GM23338 (cell line): ENCODE measurements at regions not wholly inside any gene's neighbourhood (a gene's known extent, or its start where the extent isn't known, plus 50 kb on each side); places are given as distances from the start of the nearest gene placed in this dataset.

Source experiments
- ATAC-seq: fragments of 200-7000 bp; cut with Tn5 transposase; 3 replicates; pipeline ENCODE4 v1.9.1; 2020
- DNase-seq: peaks from one replicate; pipeline ENCODE4 v3.0.0-alpha.2; 2015; ENCODE audit warnings: low spot score
- H2AFZ ChIP-seq: fragments of 200-600 bp; sonication (generic); 2 replicates; pipeline ENCODE4 v1.8.0; 2016; ENCODE audit warnings: antibody characterized with exemption, mild to moderate bottlenecking, moderate library complexity
- H3F3A ChIP-seq: fragments of 200-600 bp; sonication (generic); replicated peaks from 2 replicates; pipeline ENCODE4 v1.8.0; 2017; ENCODE audit warnings: antibody characterized with exemption, mixed run types, low read depth
- H3K27ac ChIP-seq: fragments of 200-600 bp; sonication (generic); 2 replicates; pipeline ENCODE4 v1.6.1; 2016; ENCODE audit warnings: low read depth
- H3K27me3 ChIP-seq: fragments of 200-600 bp; sonication (generic); 2 replicates; pipeline ENCODE4 v1.8.0; 2016; ENCODE audit warnings: mild to moderate bottlenecking, mixed run types, moderate library complexity; ENCODE audit not compliant: insufficient read depth
- H3K36me3 ChIP-seq: fragments of 200-600 bp; sonication (generic); 2 replicates; pipeline ENCODE4 v1.8.0; 2016; ENCODE audit warnings: mild to moderate bottlenecking; ENCODE audit not compliant: insufficient read depth
- H3K4me1 ChIP-seq: fragments of 200-600 bp; sonication (generic); 2 replicates; pipeline ENCODE4 v1.8.0; 2016; ENCODE audit warnings: mild to moderate bottlenecking, moderate library complexity; ENCODE audit not compliant: insufficient read depth
- H3K4me2 ChIP-seq: fragments of 200-600 bp; sonication (generic); 2 replicates; pipeline ENCODE4 v1.7.1; 2017; ENCODE audit warnings: mixed run types
- H3K4me3 ChIP-seq: fragments of 200-600 bp; sonication (generic); 2 replicates; pipeline ENCODE4 v1.6.1; 2016; ENCODE audit warnings: mixed run types
- H3K79me2 ChIP-seq: fragments of 200-600 bp; sonication (generic); replicated peaks from 2 replicates; pipeline ENCODE4 v1.8.0; 2017; ENCODE audit warnings: mild to moderate bottlenecking; ENCODE audit not compliant: insufficient read depth
- H3K9me2 ChIP-seq: fragments of 200-600 bp; sonication (generic); 2 replicates; pipeline ENCODE4 v1.8.0; 2017; ENCODE audit not compliant: insufficient read depth
- H4K20me1 ChIP-seq: fragments of 200-600 bp; sonication (generic); replicated peaks from 2 replicates; pipeline ENCODE4 v1.8.0; 2017; ENCODE audit warnings: mild to moderate bottlenecking; ENCODE audit not compliant: insufficient read depth
- H3K27ac Mint-ChIP-seq: 2 replicates; pipeline ENCODE4 v1.8.0; 2020; ENCODE audit warnings: inconsistent platforms, mild to moderate bottlenecking, moderate library complexity, mixed read lengths
- H3K27me3 Mint-ChIP-seq: 3 replicates; pipeline ENCODE4 v1.8.0; 2022; ENCODE audit warnings: low read depth, mild to moderate bottlenecking, moderate library complexity, mixed read lengths, inconsistent platforms; ENCODE audit not compliant: insufficient read depth, poor library complexity
- H3K36me3 Mint-ChIP-seq: 3 replicates; pipeline ENCODE4 v1.8.0; 2021; ENCODE audit warnings: low read depth, mild to moderate bottlenecking, inconsistent platforms, moderate library complexity, mixed read lengths
- H3K4me1 Mint-ChIP-seq: 3 replicates; pipeline ENCODE4 v1.8.0; 2020; ENCODE audit warnings: mild to moderate bottlenecking, inconsistent platforms, mixed read lengths
- H3K4me3 Mint-ChIP-seq: 3 replicates; pipeline ENCODE4 v1.8.0; 2021; ENCODE audit warnings: moderate library complexity, mild to moderate bottlenecking, inconsistent platforms, mixed read lengths
- H3K9me3 Mint-ChIP-seq: 3 replicates; pipeline ENCODE4 v1.8.0; 2020; ENCODE audit warnings: moderate library complexity, mild to moderate bottlenecking, inconsistent platforms, mixed read lengths
- CREB1 ChIP-seq: fragments of 250-450 bp; sonication (Bioruptor Pico); IDR thresholded peaks from 2 replicates; pipeline ENCODE4 v1.5.0; 2020; ENCODE audit warnings: low read depth, mild to moderate bottlenecking, moderate library complexity
- CTCF ChIP-seq, 2 experiments: fragments of 200-600 bp in 1 of 2; sonication (generic) in 1 of 2; conservative IDR thresholded peaks; 2 replicates each; pipeline versions ENCODE4 v1.5.1 to v1.6.1; 2016 to 2017; ENCODE audit warnings: antibody characterized with exemption in 2 of 2, low read depth in 2 of 2, mild to moderate bottlenecking in 2 of 2, moderate library complexity in 1 of 2
- EZH2 ChIP-seq: fragments of 200-600 bp; sonication (generic); IDR thresholded peaks from one replicate; pipeline ENCODE4 v1.8.0; 2017; ENCODE audit warnings: antibody characterized with exemption, mild to moderate bottlenecking, low read depth; ENCODE audit not compliant: unreplicated experiment
- EZH2phosphoT487 ChIP-seq: fragments of 200-600 bp; sonication (generic); IDR thresholded peaks from one replicate; pipeline ENCODE4 v1.8.1; 2018; ENCODE audit warnings: antibody characterized with exemption; ENCODE audit not compliant: unreplicated experiment
- JUNB ChIP-seq: IDR thresholded peaks from one replicate; pipeline ENCODE4 v1.6.1; 2016; ENCODE audit warnings: antibody characterized with exemption; ENCODE audit not compliant: unreplicated experiment
- POLR2AphosphoS5 ChIP-seq: IDR thresholded peaks from 2 replicates; pipeline ENCODE4 v1.6.1; 2016; ENCODE audit warnings: antibody characterized with exemption, low read depth
- STAT1 ChIP-seq: IDR thresholded peaks from one replicate; pipeline ENCODE4 v1.6.1; 2016; ENCODE audit warnings: antibody characterized with exemption; ENCODE audit not compliant: unreplicated experiment
- ZNF114 ChIP-seq: fragments of 250-450 bp; sonication (Bioruptor Pico); IDR thresholded peaks from 2 replicates; pipeline ENCODE4 v1.5.0; 2020; ENCODE audit warnings: mild to moderate bottlenecking, moderate library complexity
- ZNF331 ChIP-seq: fragments of 250-450 bp; sonication (Bioruptor Pico); IDR thresholded peaks from 2 replicates; pipeline ENCODE4 v1.5.0; 2020; ENCODE audit warnings: low read depth, mild to moderate bottlenecking, moderate library complexity
- TF ChIP-seq, protein P1 (sequence below): IDR thresholded peaks from one replicate; pipeline ENCODE4 v1.6.1; 2018; ENCODE audit warnings: antibody characterized with exemption; ENCODE audit not compliant: unreplicated experiment
- TF ChIP-seq, protein P2 (sequence below): fragments of 250-450 bp; sonication (Bioruptor Pico); IDR thresholded peaks from 2 replicates; pipeline ENCODE4 v1.5.0; 2020; ENCODE audit warnings: mild to moderate bottlenecking, moderate library complexity

DNA sequence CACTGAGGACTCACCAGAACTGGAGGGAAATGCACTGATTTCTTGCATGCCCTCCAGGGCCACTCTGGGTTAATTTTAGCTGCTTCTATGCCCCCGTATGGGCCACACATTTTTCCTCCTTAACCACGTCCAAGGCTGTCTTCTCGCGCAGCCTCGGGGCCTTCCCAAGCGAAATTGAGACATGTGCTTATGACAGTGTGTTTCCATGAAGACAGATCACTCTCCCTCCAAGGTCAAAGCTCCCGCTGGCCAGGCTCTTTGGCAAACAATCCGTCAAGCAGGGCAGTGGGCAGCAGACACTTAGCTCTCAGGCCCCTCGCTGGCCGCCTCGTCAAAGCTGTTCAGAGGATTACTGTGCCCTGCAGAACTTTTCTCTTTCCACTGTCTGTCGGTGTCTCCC lies 243.0 kb upstream of the N4BP1 start:
- H3K27me3 ChIP-seq = no peaks in the 10 kb centered on the region
- H3K4me2 ChIP-seq = no peak overlapping the region
- no peak overlapping the region for H3K27ac ChIP-seq
- no peaks in the 10 kb centered on the region for H3K4me1 ChIP-seq
- peaks cover 3% of the 10 kb centered on the region for H3K27me3 Mint-ChIP-seq
- H3K4me3 Mint-ChIP-seq = no peak overlapping the region
- H3K4me1 Mint-ChIP-seq = no peaks in the 10 kb centered on the region
- ATAC-seq (no peak), DNase-seq (no peak)
- no peaks in the 10 kb centered on the region for H3K9me3 Mint-ChIP-seq
- H3F3A ChIP-seq = no peaks in the 10 kb centered on the region
- H3K36me3 ChIP-seq = no peaks in the 10 kb centered on the region
- H3K27ac Mint-ChIP-seq = no peak overlapping the region
- no peak overlapping the region for H2AFZ ChIP-seq
- no peaks in the 10 kb centered on the region; the same call in 1 of the 2 replicates for H4K20me1 ChIP-seq
- H3K36me3 Mint-ChIP-seq = no peaks in the 10 kb centered on the region
- TF ChIP-seq ZNF114 (CRISPR knock-in tag) = no peak
- no peak for TF ChIP-seq EZH2phosphoT487
- no peak for TF ChIP-seq JUNB
- no peak for TF ChIP-seq EZH2
- TF ChIP-seq ZNF331 (CRISPR knock-in tag) = no peak
- no peaks in the 10 kb centered on the region for H3K9me2 ChIP-seq
- no peak overlapping the region for H3K4me3 ChIP-seq
- H3K79me2 ChIP-seq = no peaks in the 10 kb centered on the region

DNA sequence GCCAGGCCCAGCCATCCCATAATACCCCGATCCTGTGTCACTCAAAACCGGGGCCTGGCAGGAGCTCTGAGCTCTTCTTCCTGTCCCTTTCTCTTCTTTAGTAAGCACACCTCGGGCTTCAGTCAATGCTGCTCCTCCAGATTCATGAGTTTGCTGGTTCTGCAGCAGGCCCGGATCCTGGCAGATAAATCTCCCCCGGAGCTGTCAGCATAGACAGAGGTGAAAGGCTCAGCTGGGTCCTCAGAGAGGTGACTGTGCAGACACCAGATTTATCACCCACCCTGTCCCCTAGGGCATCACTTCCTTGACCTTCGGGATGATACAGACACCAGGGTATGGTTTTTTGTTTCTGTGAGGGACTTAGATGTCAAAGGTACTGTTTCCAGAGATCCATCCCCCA lies 242.5 kb upstream of the N4BP1 start:
- Histone ChIP-seq H2AFZ (no peak overlapping the region), H3F3A (no peaks in the 10 kb centered on the region), H3K4me2 (no peak overlapping the region), H3K36me3 (no peaks in the 10 kb centered on the region), H3K9me2 (no peaks in the 10 kb centered on the region), H3K4me1 (no peaks in the 10 kb centered on the region), H3K27me3 (no peaks in the 10 kb centered on the region), H4K20me1 (no peaks in the 10 kb centered on the region; the same call in 1 of the 2 replicates), H3K27ac (no peak overlapping the region), H3K79me2 (no peaks in the 10 kb centered on the region), H3K4me3 (no peak overlapping the region)
- peaks cover 3% of the 10 kb centered on the region for H3K27me3 Mint-ChIP-seq
- no peak for ATAC-seq
- no peaks in the 10 kb centered on the region for H3K9me3 Mint-ChIP-seq
- no peaks in the 10 kb centered on the region for H3K36me3 Mint-ChIP-seq
- no peak overlapping the region for H3K27ac Mint-ChIP-seq
- no peak for DNase-seq
- H3K4me3 Mint-ChIP-seq = no peak overlapping the region
- no peaks in the 10 kb centered on the region for H3K4me1 Mint-ChIP-seq
- TF ChIP-seq, protein P1, sequence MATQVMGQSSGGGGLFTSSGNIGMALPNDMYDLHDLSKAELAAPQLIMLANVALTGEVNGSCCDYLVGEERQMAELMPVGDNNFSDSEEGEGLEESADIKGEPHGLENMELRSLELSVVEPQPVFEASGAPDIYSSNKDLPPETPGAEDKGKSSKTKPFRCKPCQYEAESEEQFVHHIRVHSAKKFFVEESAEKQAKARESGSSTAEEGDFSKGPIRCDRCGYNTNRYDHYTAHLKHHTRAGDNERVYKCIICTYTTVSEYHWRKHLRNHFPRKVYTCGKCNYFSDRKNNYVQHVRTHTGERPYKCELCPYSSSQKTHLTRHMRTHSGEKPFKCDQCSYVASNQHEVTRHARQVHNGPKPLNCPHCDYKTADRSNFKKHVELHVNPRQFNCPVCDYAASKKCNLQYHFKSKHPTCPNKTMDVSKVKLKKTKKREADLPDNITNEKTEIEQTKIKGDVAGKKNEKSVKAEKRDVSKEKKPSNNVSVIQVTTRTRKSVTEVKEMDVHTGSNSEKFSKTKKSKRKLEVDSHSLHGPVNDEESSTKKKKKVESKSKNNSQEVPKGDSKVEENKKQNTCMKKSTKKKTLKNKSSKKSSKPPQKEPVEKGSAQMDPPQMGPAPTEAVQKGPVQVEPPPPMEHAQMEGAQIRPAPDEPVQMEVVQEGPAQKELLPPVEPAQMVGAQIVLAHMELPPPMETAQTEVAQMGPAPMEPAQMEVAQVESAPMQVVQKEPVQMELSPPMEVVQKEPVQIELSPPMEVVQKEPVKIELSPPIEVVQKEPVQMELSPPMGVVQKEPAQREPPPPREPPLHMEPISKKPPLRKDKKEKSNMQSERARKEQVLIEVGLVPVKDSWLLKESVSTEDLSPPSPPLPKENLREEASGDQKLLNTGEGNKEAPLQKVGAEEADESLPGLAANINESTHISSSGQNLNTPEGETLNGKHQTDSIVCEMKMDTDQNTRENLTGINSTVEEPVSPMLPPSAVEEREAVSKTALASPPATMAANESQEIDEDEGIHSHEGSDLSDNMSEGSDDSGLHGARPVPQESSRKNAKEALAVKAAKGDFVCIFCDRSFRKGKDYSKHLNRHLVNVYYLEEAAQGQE = no peak
- TF ChIP-seq ZNF114 (CRISPR knock-in tag) (no peak), STAT1 (no peak), EZH2phosphoT487 (no peak), JUNB (no peak), CTCF (conservative IDR thresholded peaks at IDR 0.05; ENCODE audit: low read depth in 2 of 2) (no peak), EZH2 (no peak), CREB1 (CRISPR knock-in tag) (no peak), POLR2AphosphoS5 (no peak), ZNF331 (CRISPR knock-in tag) (no peak)
- TF ChIP-seq, protein P2, sequence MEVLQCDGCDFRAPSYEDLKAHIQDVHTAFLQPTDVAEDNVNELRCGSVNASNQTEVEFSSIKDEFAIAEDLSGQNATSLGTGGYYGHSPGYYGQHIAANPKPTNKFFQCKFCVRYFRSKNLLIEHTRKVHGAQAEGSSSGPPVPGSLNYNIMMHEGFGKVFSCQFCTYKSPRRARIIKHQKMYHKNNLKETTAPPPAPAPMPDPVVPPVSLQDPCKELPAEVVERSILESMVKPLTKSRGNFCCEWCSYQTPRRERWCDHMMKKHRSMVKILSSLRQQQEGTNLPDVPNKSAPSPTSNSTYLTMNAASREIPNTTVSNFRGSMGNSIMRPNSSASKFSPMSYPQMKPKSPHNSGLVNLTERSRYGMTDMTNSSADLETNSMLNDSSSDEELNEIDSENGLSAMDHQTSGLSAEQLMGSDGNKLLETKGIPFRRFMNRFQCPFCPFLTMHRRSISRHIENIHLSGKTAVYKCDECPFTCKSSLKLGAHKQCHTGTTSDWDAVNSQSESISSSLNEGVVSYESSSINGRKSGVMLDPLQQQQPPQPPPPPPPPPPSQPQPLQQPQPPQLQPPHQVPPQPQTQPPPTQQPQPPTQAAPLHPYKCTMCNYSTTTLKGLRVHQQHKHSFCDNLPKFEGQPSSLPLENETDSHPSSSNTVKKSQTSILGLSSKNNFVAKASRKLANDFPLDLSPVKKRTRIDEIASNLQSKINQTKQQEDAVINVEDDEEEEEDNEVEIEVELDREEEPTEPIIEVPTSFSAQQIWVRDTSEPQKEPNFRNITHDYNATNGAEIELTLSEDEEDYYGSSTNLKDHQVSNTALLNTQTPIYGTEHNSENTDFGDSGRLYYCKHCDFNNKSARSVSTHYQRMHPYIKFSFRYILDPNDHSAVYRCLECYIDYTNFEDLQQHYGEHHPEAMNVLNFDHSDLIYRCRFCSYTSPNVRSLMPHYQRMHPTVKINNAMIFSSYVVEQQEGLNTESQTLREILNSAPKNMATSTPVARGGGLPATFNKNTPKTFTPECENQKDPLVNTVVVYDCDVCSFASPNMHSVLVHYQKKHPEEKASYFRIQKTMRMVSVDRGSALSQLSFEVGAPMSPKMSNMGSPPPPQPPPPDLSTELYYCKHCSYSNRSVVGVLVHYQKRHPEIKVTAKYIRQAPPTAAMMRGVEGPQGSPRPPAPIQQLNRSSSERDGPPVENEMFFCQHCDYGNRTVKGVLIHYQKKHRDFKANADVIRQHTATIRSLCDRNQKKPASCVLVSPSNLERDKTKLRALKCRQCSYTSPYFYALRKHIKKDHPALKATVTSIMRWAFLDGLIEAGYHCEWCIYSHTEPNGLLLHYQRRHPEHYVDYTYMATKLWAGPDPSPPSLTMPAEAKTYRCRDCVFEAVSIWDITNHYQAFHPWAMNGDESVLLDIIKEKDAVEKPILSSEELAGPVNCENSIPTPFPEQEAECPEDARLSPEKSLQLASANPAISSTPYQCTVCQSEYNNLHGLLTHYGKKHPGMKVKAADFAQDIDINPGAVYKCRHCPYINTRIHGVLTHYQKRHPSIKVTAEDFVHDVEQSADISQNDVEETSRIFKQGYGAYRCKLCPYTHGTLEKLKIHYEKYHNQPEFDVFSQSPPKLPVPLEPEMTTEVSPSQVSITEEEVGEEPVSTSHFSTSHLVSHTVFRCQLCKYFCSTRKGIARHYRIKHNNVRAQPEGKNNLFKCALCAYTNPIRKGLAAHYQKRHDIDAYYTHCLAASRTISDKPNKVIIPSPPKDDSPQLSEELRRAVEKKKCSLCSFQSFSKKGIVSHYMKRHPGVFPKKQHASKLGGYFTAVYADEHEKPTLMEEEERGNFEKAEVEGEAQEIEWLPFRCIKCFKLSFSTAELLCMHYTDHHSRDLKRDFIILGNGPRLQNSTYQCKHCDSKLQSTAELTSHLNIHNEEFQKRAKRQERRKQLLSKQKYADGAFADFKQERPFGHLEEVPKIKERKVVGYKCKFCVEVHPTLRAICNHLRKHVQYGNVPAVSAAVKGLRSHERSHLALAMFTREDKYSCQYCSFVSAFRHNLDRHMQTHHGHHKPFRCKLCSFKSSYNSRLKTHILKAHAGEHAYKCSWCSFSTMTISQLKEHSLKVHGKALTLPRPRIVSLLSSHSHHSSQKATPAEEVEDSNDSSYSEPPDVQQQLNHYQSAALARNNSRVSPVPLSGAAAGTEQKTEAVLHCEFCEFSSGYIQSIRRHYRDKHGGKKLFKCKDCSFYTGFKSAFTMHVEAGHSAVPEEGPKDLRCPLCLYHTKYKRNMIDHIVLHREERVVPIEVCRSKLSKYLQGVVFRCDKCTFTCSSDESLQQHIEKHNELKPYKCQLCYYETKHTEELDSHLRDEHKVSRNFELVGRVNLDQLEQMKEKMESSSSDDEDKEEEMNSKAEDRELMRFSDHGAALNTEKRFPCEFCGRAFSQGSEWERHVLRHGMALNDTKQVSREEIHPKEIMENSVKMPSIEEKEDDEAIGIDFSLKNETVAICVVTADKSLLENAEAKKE = no peak
